ENCODE measurements at regions not wholly inside any gene's neighbourhood (a gene's known extent, or its start where the extent isn't known, plus 50 kb on each side); places are given as distances from the start of the nearest gene placed in this dataset.

DNA sequence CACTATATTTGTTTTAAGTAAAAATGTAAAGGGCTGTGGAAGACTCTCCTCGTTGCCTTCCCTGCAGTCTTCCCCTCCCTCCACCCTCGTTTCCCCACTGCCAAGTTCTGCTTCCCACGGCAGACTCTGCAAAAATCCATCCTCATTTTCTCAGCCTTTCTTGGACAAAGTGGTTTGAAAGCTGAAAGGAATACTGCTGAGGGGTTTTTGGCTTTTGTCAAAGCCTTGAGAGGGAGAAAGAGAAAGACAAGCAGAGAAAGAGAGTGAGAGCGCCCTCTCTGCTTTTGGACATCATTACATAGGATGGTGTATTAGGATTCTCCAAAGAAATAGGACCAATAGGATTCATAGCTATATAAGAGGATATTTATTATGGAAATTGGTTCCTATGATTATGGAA, 455.9 kb upstream of the SOX11 start:
- DNase-seq (ENCODE audit: low spot score): no peak

DNA sequence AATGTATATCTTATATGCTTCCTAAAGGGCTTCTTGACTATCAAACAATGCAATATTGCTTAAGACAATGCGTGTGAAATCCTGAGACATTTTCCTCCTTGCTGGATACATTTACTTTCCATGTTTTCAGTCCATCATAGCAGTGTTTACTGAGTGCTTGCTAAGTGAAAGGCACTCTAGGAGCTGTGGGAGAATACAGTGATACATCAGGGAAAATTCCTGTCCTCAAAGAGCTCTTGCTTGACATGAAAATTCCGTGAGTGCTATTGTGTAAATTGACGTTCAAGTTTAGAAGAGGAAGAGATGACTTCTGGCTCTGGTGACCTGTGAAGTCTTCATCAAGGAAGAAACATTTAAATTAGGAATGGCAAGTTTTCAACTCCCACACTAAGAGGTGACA, 449.4 kb upstream of the SOX11 start:
- DNase-seq (ENCODE audit: low spot score): no peak

DNA sequence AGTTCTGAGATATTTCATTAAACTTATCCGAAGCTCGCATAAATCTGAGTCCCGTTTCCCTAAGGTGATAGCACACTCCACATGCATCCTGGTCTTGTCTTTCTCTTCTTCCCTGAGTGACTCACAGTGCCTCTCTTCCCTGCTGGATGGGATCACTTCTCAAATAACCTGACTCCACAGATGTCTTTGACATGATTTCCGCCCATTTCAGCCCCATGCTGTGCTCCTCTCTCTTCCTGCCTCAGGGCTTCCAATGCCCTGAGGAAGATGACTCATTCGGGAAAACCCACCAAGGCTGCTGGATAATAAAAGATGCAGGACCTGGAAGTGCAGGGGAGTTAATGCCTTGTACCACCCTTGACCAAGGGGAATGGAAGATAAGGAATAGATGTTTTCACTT, 441.7 kb upstream of the SOX11 start:
- DNase-seq (ENCODE audit: low spot score): no peak

DNA sequence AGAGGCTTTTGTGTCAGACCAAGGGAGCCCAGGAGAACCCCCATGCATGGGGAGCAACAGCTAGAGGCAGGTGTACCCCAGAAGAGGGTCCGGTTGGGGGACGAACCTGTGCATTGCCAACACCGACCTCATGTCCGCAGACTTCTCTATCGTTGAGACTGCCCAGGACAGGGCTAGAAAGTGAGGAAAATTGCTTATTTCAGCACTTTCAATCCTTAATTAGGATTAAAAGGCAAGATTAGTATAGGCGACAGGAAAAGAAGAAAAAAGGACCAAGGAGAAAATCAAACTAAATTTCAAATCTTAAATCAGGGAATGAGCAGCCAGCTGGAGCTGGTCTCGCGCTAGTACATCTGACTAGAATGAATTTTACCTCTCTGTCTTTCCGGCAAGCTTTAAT, 438.9 kb upstream of the SOX11 start:
- no peak for DNase-seq (ENCODE audit: low spot score)

DNA sequence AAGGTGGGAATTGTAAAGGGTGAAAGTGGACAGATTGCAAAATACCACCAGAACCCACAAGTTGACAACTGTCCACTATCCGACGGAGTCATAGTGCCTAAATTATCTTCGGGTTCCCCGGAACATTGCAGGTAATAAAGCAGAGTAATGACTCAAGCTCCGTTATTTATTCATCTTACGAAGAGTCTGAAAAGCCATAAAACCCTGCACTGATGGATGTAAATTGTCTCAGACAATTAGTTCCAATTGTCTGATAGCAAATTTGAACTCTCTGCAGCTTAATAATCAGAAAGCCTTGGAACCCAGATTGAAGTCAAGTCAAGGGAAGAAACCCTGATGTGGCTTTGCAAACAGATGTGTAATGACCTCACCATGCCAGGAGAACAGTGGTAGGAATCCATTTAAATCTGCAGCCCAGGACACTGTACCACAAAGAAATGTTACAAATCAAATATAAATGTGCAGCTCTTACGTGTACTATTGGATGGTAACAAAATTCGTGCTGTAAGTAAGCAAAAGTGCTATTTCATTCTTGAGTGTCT, 437.3 kb upstream of the SOX11 start:
- DNase-seq (ENCODE audit: low spot score): no peak

DNA sequence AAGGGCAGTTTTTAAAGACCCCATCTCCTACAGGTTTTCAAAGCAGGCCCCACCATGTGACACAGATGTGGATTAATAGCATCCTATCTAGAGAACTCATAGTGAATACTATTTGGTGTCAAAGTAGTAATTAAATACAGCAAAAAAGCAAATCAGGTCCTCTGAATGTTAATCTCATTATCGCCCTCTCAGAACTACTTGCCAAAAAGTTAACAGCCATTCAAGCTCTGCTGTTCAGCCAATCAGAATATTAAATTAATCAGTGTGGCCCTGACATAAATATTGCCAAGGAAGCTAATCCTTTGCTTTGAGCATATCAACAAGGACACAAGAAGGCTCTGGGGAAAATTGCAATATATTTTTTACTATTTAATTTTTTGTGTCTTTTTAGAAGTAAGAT, 428.9 kb upstream of the SOX11 start:
- no peak for DNase-seq (ENCODE audit: low spot score)

DNA sequence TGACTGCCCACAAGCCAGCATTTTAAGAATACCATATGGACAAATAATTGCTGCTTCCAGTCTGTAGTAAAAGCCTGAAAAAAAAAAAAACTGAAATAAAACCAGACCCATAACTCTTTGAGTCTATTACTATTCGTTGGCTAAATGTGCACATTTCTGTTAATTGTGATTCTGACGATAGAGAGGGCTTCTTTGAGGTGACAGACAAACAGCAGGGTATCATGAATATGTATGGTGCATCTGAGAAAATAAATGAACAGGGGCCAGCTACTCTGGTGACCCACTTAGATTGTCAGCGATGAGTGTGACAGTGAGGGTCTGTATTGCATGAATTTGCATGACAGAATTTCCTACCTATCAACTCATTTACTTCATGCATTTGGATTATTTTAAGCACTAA, 427.8 kb upstream of the SOX11 start:
- DNase-seq (ENCODE audit: low spot score): no peak

DNA sequence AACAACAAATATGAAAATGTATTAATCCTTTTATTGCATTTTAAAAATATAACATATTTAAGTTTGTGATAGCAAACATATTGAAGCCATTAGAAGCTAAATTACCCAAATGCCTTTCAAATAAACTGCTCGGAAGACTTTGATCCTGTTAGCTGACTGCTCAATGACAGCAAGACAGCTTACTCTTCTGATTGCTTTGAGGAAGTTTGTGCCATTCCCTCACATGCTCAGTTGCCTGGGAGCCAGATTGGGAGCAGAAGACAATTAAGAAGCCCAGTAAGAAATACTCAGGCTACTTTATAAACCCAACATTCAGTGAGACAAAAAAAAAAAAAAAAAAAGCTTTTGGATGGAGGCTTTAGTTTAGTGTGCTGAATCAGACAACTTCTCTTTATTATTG, 407.1 kb upstream of the SOX11 start:
- DNase-seq (ENCODE audit: low spot score): no peak

DNA sequence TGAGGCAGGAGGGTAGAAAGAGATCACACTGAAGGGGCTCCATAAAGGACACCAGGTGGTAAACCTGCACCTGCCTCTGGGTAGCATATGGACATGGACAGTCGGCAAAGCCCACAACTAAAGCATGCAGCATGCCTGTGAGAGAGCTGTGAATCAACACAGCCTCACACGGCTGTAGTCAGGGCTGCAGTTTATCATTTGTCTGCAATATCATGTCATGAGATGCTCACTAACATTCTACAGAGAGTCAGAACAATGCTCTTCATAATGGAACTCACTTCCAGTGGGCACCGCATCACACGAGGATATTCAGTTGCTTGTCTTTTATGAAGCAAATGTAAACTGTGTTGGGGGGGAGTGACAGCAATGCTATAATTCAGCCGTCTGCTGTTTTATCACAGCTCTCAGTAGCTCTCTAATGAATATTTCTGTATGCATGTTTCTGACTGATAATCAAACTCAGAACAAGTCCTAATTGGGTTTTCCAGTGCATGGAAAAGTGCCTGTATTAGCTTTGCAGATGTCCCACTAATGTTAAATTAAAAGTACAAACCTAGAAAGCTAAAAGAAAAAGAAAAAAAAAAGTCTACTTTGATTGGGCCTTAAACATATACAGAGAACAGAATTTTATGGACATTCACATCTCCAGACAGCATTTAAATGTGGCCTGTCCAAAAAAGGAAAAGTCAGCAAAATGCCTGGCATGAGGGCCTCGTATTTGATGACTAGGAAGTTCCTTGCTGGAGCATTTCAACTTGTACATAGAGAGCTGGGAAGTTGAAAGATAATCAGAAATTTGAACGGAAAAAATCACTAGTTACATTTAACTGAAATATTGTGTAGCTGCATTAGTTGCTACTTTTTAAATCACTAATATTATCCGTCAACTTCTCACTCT, 406.1 kb upstream of the SOX11 start:
- no peak for DNase-seq (ENCODE audit: low spot score)

DNA sequence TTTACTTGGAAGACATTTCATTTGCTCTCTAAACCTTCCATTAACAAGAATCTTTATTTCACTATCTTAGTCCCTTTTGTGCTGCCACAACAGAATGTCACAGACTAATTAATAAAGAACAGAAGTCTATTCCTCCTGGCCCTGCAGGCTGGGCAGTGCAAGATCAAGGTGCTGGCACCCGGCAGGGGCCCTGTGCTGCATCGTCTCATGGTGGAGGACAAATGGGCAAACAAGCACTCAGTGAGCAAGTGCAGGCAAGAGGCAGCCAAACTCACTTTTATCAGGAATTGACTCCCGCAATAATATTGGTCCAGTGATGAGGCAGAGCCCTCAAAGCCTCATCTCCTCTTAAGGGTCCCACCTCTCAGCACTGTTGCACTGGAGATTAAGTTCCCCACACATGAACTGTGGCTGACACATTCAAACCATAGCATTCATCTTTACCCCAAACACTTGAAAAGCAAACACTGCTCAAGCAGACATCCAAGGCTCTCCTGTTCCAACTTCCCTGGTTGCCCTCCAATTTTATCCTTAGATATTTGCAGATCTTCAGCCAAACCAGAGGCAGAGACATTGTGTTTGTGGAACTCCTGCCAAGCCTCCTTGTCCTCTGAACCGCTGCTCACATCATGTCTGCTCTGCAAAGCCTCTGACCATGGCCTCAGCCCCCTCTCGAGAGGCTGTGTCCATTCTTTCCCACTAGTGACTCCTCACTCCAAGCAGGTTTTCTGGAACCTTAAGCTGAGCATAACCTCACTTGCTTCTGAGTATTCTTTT, 404.4 kb upstream of the SOX11 start:
- DNase-seq (ENCODE audit: low spot score): no peak

DNA sequence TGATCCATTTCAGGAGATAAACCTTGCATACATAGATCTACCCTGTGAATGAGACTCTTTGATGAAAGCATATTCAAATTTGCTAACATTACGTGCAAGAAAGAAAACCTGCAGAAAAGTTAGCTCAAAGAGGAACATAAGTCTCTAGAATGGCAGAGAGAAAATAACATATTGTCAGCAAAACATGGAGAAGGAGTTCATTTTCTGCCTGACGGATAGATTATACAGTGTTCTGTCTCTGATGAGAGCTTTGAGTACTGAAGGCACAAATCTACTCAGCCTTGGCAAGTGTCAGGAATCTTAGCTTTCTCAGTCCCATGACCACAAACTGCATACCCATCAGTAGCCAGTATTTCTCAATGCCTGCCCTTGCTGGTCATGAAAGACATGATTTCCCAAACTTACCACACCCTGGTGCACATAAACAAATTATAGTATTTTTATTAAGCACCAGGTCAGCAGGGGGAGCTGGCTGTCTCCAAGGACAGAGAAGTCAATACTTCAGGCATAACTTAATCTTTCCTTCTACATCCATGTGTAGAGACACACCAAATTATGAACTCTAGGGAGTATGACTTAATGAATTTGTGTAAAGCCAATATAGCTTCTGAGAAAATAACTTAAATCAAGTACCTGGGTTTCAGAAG, 401.2 kb upstream of the SOX11 start:
- no peak for DNase-seq (ENCODE audit: low spot score)

DNA sequence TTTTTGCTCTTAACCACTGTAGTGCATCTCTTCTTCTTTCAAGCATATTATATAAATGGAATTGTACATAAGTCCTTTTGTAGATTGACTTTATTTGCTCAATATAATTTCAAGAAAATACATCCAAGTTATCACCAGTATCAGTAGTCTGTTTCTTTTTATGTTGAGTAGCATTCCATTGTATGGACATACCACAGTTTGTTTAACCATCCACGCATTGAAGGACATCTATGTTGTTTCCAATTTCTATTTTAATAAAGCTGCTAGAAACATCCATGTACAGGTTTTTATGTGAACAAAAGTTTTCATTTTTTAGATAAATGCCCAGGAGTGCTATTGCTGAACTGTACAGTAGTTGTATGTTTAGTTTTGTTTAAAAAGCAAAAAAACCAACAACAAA, 387.5 kb upstream of the SOX11 start:
- DNase-seq (ENCODE audit: low spot score): no peak

DNA sequence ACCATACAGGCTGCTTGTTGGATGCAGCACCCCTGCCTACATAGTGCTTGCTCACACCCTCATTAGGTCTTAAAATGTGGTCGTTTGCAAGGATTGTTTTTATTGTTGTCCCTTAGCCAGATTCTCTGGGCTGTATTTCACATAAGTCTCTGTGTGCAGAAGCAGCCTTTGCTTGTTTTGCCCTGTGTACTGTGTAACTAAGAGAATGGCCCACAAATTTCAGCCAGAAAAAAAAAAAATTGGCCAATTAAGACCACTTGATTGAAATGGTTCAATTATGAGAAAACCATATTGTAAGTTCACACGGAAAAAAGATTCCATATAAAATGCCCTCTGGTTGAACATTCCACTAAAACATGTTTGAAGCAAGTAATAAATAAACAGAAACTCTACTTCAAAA, 377.1 kb upstream of the SOX11 start:
- DNase-seq (ENCODE audit: low spot score): no peak

DNA sequence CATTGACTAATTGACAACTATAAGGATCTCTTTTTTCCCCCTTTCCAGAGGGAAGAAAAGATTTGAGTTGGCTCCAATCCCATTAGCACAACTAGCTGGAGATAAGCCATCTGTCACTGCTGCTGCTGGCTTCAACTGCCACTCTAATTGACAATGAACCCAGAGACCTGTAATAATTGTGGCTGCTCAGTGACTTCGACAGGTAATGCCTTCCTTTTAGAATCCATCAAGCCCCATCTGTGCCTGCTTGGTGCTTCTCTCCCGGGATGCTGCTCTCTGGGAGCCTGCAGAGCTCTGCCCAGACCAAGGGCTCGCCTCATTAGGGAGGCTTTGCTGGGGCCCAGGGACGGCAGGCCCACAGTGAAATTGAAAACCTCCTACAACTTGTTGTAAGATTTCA, 376.7 kb upstream of the SOX11 start:
- DNase-seq (ENCODE audit: low spot score): no peak

DNA sequence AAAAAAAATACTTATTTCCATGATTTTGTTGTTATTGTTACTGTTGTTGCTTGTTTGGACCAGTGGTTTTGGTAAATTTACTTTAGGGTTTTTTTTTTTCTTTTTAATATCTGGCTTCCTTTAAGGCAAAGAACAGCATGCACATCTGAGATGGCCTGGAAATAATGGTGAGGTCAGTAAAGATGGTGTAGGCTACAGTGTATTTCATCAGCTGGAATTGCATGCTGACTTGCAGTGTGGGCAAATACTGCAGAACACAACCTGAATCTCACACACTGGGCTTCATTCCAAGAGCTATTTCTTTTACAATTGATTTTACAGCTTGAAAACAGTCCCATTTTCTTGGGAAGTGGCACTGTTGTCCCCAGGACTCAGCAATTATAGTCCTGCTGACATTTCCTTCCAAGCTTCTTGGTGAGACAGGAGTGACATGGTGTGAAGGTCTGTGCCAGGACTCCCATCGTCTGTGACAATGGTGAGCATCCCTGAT, 376.1 kb upstream of the SOX11 start:
- DNase-seq (ENCODE audit: low spot score): no peak

DNA sequence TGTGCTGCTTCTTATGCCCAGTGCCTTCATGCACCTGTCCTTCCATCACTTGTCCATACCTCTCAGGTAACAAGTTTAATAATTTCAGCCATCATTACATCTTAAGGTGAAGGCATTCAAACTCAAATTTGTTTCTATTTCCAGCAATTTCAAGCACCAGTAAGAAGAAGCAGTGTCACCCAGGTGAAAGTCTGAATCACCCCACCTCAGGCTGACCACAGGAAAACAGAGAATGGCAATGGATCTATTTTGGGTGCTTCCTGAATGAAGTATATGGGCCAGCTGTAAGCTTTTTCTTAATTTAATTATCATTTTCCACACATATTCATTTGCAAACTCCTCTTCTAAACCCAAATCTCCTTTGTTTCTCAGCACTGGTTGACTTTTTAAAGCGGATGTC, 372.7 kb upstream of the SOX11 start:
- DNase-seq (ENCODE audit: low spot score): no peak

DNA sequence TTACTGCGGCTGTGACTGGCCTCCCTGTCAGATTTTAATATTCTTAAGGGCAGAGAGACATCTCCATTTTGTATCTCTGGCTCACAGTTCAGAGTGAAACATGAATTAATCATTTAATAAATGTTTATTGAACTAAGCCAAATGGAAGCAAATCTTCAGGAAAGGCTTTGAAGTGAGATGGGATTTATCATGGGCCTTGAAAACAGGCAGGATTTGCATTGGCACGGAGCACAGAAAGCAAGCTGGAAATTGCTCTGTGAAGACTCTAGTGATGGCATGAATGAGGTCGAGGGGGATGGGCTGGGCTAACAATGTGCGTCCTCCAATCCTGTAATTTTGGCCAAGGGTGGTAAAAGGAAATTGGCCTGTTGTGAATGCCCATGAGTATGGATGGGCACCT, 369.8 kb upstream of the SOX11 start:
- no peak for DNase-seq (ENCODE audit: low spot score)

DNA sequence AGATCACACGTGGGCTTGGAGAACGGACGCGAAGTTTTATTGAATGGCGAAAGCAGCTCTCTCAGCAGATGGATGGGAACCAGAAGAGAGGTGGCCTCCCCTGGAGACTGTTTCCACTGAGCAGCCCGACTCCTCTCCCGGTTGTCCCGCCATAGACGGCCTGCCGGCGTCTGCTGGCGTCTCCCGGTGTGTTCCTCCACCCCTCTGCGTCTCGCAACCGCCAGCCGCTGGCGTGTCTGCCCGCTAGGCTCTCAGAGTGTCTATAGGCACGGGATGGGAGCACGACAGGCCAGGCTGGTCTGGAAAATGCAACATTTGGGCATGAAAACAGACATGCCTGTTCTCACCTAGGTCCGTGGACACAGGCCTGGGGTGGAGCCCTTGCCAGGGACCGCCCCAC, 366.7 kb upstream of the SOX11 start:
- no peak for DNase-seq (ENCODE audit: low spot score)

DNA sequence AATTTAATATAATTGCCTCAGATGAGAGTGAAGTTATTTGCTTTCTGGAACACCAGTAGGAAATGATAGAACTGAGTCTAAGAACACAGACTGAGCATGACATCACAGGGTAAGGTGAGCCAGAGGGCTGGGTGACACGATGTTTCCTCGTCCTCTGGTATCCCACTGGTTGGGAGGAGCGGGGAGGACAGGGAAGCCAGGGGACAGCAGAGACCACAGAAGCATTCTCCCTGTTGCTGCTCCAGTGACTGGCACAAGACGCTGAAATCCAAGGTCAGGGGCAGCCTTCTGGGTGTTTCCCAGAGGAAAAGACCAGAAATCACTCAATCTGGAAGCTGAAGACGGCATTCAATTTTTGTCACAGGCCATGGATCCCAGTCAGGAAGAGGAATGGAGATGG, 363.4 kb upstream of the SOX11 start:
- DNase-seq (ENCODE audit: low spot score): no peak

DNA sequence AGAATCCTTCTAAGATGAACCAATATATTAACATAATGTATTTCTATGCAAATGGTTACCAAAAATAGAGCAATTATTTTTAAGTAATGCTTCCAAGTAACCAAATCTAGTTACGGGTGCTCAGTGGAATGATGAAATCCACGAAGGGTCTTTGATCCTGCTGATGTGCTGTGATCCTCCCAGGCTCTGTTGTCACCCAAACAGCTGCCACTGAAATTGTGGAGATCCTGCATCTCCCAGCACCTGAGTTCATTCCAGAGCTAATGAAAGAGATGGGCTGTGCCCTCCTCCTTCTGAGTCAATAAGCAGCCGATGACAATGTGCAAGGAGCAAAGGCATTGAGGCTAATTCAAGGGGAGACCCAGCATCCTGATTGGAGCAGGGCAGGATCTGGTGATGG, 362.4 kb upstream of the SOX11 start:
- no peak for DNase-seq (ENCODE audit: low spot score)

DNA sequence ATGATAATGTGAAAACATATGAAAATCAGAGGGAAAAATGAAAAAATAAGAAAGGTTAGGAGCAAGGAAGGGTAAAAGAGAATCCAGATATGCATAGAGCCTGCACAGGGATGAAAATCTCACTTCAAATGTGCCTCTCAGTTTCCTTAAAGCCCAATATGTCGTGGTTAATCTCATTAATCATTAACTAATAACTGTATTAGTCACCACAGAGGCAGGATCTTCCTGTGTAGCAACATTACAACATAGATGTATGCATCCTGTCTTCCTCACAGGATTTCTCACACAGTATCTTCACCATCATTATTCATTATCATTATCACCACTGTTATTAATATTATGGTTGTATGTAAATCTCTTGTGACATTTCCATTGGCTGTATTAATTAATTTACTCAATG, 361.2 kb upstream of the SOX11 start:
- DNase-seq (ENCODE audit: low spot score): no peak

DNA sequence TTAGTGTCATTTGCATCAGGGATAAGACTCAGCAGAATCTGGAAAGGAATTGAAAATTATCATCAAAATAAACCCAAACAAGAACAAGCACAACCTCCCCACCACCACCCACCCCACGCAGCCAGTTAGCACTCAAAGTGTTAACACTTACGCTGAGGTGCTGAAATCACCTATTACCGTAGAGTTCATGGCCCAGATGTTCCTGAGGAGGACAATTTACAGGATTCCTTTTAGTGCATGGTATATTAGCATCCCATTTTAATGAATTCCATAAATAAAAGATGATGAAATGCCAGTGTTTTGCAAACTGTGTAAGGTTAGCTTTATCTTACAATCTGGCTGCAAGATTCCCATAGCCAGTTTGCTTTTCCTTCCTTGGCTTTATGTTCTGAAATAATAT, 359.3 kb upstream of the SOX11 start:
- no peak for DNase-seq (ENCODE audit: low spot score)

DNA sequence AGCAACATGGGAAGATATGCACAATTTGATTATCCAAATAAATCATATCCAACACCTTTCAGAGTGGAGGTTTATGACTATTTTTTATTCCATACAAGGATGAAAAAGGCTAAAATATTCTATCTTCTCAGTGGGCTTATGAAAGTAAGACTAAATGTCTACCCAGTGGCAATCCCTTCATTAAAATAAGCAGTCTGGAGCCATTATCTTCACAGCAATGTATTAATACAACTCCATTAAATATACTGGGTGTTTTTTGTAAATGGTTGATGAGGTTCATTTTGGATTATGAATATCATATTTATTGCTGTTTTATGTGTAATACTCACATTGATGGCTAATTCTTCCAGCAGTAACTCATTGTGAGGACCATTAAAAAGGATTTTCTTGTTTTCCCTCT, 352.7 kb upstream of the SOX11 start:
- no peak for DNase-seq (ENCODE audit: low spot score)
